ENCODE measurements at regions not wholly inside any gene's neighbourhood (a gene's known extent, or its start where the extent isn't known, plus 50 kb on each side); places are given as distances from the start of the nearest gene placed in this dataset.

GRCh38 chr1:29460694-29461093 is 224.4 kb downstream of the PTPRU start:
- intact Hi-C loops (cut with DNase I): no loop called here
- Histone ChIP-seq H3K4me3 (no peak overlapping the region), H3K27ac (no peak overlapping the region), H3K27me3 (no peaks in the 10 kb centered on the region), H3K36me3 (no peaks in the 10 kb centered on the region), H3K9me3 (peaks cover 0 to 3% of the 10 kb centered on the region in 2 donors), H3K4me1 (no peaks in the 10 kb centered on the region)
- no peak for TF ChIP-seq CTCF (IDR thresholded peaks at IDR 0.05)
- no peak for DNase-seq (ENCODE audit: low spot score in 2 of 2)

- H3K4me1 ChIP-seq: no peaks in the 10 kb centered on the region
- intact Hi-C loops (cut with DNase I): no loop called here
- H3K9me3 ChIP-seq: peaks cover 0 to 3% of the 10 kb centered on the region in 2 donors
- no peak for TF ChIP-seq CTCF (IDR thresholded peaks at IDR 0.05)
- H3K4me3 ChIP-seq: no peak overlapping the region
- no peak for DNase-seq (ENCODE audit: low spot score in 2 of 2)
- no peak overlapping the region for H3K27ac ChIP-seq
- no peaks in the 10 kb centered on the region for H3K36me3 ChIP-seq
- no peaks in the 10 kb centered on the region for H3K27me3 ChIP-seq
Observed at GRCh38 chr1:29460041-29460610, 223.8 kb downstream of the PTPRU start.

- H3K36me3 ChIP-seq: no peaks in the 10 kb centered on the region
- TF ChIP-seq CTCF (IDR thresholded peaks at IDR 0.05): no peak
- no peaks in the 10 kb centered on the region for H3K27me3 ChIP-seq
- intact Hi-C loops (cut with DNase I): no loop called here
- no peaks in the 10 kb centered on the region for H3K4me1 ChIP-seq
- peaks cover 0 to 3% of the 10 kb centered on the region in 2 donors for H3K9me3 ChIP-seq
- no peak for DNase-seq (ENCODE audit: low spot score in 2 of 2)
- H3K4me3 ChIP-seq: no peak overlapping the region
- H3K27ac ChIP-seq: no peak overlapping the region
Observed at GRCh38 chr1:29459620-29459945, 223.3 kb downstream of the PTPRU start.

- Histone ChIP-seq H3K27ac (no peak overlapping the region), H3K4me1 (no peaks in the 10 kb centered on the region), H3K27me3 (no peaks in the 10 kb centered on the region), H3K36me3 (no peaks in the 10 kb centered on the region), H3K9me3 (no peaks in the 10 kb centered on the region), H3K4me3 (no peak overlapping the region)
- TF ChIP-seq CTCF (IDR thresholded peaks at IDR 0.05): no peak
- intact Hi-C loops (cut with DNase I): no loop called here
- DNase-seq (ENCODE audit: low spot score in 2 of 2): no peak
Observed at GRCh38 chr1:29458737-29459619, 222.7 kb downstream of the PTPRU start.

- intact Hi-C loops (cut with DNase I): no loop called here
- DNase-seq (ENCODE audit: low spot score in 2 of 2): no peak
- Histone ChIP-seq H3K4me3 (no peak overlapping the region), H3K4me1 (no peaks in the 10 kb centered on the region), H3K27me3 (no peaks in the 10 kb centered on the region), H3K9me3 (no peaks in the 10 kb centered on the region), H3K27ac (no peak overlapping the region), H3K36me3 (no peaks in the 10 kb centered on the region)
- no peak for TF ChIP-seq CTCF (IDR thresholded peaks at IDR 0.05)
Observed at GRCh38 chr1:29457496-29458368, 221.4 kb downstream of the PTPRU start.
